PFSK-1 (cell line): ENCODE measurements at regions not wholly inside any gene's neighbourhood (a gene's known extent, or its start where the extent isn't known, plus 50 kb on each side); places are given as distances from the start of the nearest gene placed in this dataset.

Source experiments
- POLR2AphosphoS5 ChIP-seq: IDR thresholded peaks from 2 replicates; pipeline ENCODE4 v1.6.1; 2012; ENCODE audit warnings: low read depth, mild to moderate bottlenecking, control low read depth, low read length, moderate library complexity
- TF ChIP-seq, protein P1 (sequence below), 2 experiments: IDR thresholded peaks; 2 replicates each; pipeline versions ENCODE4 v1.6.1 to v1.8.0; 2011 to 2012; ENCODE audit warnings: low read depth in 2 of 2, low read length in 2 of 2, control low read depth in 1 of 2, inconsistent platforms in 1 of 2, mild to moderate bottlenecking in 1 of 2, moderate library complexity in 1 of 2; ENCODE audit not compliant: insufficient read depth in 1 of 2

DNA sequence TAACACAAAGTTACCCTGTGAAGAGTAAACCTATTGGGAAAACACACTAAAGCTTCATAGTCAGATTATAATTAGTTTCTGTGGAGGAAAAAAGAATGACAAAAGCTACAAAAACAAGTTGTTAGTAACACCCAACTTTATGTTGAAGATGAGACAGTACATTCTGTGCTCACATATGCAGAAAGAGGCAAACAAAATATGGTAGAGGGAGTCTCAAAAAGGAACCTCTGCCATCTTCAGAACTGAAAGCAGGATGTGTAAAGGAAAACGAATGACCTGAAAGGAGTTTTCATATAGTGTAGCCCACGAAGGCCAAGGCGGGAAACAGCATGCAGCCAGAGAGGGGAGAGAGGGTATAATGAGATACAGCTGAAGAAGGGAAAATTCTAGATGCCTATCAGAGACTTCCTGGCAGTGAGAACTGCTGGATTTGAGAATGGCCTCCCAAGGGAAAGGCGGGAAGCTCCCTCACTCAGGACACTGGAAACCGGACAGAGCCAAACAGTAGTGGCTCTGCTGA is 84.1 kb upstream of the HEY2 start:
- TF ChIP-seq, protein P1, sequence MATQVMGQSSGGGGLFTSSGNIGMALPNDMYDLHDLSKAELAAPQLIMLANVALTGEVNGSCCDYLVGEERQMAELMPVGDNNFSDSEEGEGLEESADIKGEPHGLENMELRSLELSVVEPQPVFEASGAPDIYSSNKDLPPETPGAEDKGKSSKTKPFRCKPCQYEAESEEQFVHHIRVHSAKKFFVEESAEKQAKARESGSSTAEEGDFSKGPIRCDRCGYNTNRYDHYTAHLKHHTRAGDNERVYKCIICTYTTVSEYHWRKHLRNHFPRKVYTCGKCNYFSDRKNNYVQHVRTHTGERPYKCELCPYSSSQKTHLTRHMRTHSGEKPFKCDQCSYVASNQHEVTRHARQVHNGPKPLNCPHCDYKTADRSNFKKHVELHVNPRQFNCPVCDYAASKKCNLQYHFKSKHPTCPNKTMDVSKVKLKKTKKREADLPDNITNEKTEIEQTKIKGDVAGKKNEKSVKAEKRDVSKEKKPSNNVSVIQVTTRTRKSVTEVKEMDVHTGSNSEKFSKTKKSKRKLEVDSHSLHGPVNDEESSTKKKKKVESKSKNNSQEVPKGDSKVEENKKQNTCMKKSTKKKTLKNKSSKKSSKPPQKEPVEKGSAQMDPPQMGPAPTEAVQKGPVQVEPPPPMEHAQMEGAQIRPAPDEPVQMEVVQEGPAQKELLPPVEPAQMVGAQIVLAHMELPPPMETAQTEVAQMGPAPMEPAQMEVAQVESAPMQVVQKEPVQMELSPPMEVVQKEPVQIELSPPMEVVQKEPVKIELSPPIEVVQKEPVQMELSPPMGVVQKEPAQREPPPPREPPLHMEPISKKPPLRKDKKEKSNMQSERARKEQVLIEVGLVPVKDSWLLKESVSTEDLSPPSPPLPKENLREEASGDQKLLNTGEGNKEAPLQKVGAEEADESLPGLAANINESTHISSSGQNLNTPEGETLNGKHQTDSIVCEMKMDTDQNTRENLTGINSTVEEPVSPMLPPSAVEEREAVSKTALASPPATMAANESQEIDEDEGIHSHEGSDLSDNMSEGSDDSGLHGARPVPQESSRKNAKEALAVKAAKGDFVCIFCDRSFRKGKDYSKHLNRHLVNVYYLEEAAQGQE (IDR thresholded peaks at IDR 0.05; ENCODE audit: insufficient read depth in 1 of 2, low read depth in 2 of 2, low read length in 2 of 2) = peak in 1 of 2 experiments; percentile 73; a peak in 1 of 4 replicates
- TF ChIP-seq POLR2AphosphoS5 = peak; percentile 49; the same call in 1 of the 2 replicates
